Posterior vena cava (tissue), 2 donors: ENCODE measurements at regions not wholly inside any gene's neighbourhood (a gene's known extent, or its start where the extent isn't known, plus 50 kb on each side); places are given as distances from the start of the nearest gene placed in this dataset.
"Not testable (repeated sequence)": the region's sequence is repeated elsewhere in the genome, so short reads cannot be mapped to it uniquely, and the experiment has no call there.

ENCODE experiments used
- DNase-seq: peaks from one replicate; pipeline ENCODE4 v3.0.0-alpha.2; 2020; ENCODE audit warnings: low spot score
- intact Hi-C, 2 donors: fragments of 100-400 bp; cut with DNase I; formaldehyde crosslinking; loops; one replicate each; pipeline versions ENCODE4 v1.14.1 to v1.14.2; 2022 to 2023
- donor health status: DM: yes; HTN: yes; CAD: no.
- donor health status: DM: yes; HTN: yes; CAD: no.

DNA sequence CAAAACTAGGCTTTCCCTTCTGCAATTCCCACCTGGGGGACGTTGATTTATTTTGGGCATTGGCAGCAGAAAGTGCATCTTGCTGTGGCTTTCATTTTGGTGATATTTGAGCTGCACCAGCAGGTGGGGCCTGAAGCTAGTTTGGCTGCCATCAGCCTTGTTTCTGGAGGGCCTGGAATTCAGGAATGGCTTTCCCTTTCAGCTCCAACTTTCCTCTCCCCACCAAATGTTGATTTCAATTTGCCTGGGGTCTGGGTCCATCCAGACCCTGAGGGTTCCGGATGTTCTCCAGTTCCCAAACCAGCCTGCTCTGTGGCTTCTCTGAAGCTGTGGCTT is 640.4 kb downstream of the TYW1 start:
- intact Hi-C loops: loop anchor here (2.0 kb wide), 2 partner anchors 40 to 50 kb away; no protein-coding TSS in a partner anchor
- DNase-seq: no peak

DNA sequence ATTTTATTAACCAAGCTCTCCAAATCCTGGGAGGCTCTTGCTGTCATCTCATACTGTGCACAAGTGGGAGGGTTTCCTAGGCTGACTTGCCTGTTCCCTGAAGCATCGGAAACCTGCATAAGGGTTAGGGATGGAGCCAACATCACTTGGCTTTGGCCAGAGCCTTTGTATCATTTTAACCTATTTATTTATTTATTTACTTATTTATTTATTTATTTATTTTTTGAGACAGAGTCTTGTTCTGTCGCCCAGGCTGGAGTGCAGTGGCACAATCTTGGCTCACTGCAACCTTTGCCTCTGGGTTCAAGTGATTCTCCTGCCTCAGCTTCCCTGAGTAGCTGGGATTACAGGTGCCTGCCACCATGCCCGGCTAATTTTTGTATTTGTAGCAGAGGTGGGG is 645.9 kb downstream of the TYW1 start:
- DNase-seq, intact Hi-C loops: not testable (repeated sequence)

DNA sequence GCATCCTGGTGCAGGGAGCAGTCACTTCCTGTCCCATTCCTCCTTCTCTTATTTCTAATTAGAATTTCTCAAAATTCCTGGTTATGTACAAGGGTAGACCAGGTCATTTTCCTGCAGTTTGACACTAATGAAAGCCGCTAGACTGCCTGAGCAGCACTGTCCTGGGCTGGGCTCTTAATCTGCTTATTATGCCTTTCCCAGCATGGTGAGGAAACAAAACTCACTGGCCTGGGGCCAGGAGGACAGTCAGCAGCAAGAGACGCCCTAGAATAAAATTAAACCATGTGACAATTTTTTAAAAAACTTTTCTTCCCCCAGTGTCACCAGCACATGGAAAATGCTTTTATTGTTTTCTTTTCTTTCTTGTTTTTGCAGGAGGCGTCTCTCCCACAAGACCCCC is 647.5 kb downstream of the TYW1 start:
- intact Hi-C loops: no loop called here
- DNase-seq: no peak

DNA sequence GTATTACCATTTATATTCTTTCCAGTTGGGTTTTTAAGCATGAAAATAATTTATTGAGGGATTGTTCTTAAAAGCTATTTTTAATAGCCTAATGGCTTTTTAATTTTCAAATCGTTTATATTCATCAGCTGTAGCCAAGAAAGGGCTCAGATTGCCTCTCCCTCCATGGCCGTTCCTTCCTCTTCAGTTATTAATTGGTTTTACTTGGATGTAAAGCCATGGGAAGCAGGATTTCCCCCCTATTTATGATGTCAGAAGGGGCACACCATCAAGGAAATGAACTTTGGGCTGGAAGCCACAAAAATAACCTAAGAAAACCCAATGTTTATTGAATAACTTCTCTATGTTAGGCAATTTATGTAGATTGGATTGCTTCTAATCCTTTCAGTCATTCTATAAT is 656.3 kb downstream of the TYW1 start:
- DNase-seq: no peak

DNA sequence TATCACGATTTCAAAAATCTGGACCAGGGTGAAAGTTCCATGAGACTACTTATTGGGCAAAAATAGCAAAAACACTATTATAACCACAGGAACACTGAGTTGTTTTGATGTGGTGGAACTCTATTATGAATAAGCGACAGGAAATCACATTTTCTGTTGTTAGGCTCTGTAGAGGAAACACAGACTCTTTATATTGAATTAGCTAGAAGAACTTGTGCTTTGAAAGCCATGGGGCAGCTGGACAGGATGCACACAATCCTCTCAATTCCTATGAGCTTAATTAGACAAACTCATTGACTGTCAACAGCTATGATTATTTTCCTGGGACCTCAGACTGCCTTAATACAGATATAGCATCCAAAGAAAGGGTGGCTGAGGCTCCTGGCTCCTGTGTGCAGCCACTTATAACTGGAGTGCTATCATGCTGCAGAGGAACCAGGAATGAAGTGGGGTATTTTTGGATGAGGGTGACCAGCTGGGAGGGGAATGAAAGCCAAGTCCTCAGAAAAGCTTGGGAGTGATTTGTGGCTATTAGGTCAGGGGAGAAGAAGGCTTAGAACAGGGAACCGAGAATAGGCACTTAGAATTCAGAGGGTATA is 657.3 kb downstream of the TYW1 start:
- DNase-seq: no peak

More for the DNA sequence above, 656.3 kb downstream of the TYW1 start:
- intact Hi-C loops: no loop called here

DNA sequence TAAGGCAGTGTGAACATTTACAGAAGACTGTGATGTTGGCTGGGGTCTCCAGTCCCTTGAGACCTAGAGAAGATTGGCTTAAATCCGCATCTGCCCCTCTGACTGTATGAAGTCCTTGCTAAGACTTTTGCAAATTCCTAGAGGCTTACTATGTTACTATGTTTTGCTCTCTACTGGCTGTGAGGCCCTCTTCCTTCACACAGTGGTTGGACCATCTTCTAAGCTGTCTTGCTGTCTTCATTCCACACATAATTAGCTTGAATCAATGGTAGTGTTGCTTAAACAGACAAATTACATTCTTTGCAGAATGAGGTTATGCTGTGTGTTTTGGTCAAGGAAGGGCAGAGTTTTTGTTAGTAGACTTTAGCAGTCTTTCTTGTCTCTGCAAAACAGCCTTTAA is 658.0 kb downstream of the TYW1 start:
- intact Hi-C loops: no loop called here
- DNase-seq: no peak

More for the DNA sequence above, 657.3 kb downstream of the TYW1 start:
- intact Hi-C loops: no loop called here

DNA sequence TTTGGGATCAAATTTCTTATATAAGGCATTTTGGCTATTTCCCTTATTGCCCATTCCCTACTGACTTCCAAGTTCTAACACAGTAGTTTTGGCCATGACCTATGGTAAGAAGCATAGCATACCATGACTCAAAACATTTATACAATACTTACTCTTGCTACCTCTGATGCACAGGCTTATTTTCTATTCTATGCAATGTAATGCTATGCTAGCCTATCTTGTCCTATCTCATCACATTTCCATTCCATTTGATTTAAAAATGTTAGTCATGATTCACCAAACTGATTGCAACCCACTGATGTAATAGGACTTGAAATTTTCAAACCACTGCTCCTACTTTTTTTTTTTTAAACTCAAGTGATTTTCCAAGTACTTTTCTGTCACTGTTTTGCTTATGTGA is 658.5 kb downstream of the TYW1 start:
- intact Hi-C loops: no loop called here
- DNase-seq: no peak

DNA sequence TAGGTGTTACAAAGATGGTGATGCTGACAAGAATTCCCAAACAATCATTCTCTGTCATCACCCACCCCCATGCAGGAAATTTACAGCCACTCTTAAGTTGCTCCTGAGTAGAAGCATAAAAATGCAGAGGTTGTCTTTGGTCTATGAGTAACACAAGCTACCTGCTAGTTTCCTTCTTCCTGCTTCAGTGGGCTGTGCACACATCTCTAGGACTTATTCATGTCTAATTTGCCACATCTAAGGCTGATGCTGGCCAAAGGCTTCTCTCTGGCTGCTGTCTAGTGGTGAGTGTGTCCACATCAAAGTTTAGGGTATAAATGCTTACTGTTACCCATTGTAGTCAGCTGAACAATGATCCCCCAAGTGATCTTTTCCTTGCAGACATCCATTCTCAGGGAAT is 662.5 kb downstream of the TYW1 start:
- intact Hi-C loops: no loop called here

DNA sequence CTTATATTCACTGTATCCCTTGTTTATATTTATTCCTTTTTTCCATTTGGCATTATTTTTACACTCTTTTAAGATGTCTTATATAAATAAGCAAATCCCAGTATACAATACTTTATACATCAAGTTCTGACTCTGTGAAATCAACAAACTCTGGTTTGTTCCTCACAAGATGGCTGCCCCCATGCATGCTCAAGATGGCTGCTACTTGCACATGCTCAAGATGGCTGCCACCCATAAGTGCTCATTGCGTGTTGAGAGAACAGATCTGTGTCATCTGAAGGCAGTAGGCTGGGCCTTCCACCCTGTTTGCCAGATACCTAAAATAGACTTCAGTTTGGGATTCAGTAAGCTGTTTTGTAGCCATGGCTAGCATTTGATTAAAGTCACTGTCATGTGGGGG is 666.2 kb downstream of the TYW1 start:
- intact Hi-C loops: no loop called here
- no peak for DNase-seq

More for the DNA sequence above, 662.5 kb downstream of the TYW1 start:
- DNase-seq: no peak

DNA sequence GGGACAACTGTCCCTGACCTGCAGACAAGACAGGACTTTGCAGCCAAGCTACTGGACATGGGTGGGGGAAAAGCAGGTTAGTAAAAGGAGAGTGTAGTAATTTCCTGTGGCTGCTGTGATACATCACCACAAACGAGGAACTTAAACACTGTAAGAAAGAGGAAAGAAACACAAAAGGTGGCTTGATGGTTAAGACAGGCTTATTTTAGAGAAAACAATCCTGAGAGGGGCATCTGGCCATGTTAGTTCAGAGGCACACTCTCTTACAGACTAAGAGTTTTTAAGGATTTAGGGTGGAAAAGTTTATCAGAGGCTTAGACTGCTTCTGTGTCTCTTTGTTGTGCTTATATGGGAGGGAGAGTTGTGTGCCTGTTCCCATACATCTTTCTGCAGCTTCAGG is 667.0 kb downstream of the TYW1 start:
- no peak for DNase-seq
- intact Hi-C loops: no loop called here

DNA sequence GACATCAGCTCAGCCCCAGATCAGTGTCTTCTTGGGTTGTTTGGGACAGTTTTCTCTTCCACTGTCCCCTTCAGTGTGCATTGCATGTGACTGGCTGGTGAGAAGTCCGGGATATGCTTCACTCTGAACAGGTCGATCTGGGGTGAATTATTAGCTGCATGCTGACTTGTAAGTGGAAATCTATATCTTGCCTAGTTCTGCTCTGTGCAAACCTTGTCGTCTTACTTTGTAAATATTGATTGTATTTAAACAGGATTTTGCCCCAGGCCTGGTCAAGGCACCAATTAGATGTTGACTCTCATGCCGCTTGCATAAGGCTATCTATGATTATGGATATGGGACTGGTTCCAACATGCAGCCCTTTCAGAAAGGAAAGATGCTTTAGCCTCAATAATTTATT is 669.7 kb downstream of the TYW1 start:
- DNase-seq, intact Hi-C loops: not testable (repeated sequence)

DNA sequence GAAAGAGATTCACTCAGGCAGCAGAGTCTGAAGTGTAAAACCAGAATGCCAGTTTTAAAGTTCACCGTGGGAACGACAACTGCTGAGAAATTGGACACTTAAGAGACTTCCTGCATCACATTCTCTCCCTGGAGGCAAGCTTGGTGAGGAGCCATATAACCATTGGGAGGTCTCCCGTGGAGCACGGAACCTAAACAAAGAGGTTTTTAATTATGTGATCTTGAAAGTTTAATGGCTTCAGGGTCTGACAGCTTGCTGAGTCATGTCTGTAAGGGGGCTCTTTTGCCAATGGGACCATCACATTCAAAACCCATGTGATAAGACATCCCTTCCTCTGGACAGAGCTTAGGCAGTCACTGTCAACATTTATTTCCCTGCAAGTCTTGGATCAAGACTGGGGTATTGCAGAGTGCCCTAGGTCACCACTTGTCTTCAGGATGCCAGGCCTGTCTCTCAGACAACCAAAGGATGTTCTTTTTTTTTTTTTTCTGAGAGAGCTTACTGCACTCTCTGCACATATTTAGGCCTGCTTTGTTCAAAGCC is 674.4 kb downstream of the TYW1 start:
- no peak for DNase-seq
- intact Hi-C loops: no loop called here

DNA sequence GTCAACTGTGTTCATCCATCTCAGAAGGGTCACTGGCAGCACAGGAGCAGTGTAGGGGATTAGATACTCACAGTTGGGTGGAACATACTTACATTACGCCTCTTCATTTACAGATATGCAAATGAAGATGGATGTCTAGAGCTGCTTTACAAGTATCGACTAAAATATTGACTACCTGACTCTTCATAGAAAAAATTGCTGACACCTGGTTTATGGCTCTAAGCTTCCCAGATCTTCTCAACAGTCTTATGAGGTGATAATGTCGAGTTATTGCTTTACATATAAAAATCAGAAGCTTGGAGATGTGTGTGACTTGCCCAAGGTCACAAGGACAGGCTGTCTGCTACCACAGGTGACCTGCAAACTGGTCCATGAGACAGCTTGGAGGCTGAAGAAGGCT is 677.2 kb downstream of the TYW1 start:
- DNase-seq: no peak
- intact Hi-C loops: no loop called here

DNA sequence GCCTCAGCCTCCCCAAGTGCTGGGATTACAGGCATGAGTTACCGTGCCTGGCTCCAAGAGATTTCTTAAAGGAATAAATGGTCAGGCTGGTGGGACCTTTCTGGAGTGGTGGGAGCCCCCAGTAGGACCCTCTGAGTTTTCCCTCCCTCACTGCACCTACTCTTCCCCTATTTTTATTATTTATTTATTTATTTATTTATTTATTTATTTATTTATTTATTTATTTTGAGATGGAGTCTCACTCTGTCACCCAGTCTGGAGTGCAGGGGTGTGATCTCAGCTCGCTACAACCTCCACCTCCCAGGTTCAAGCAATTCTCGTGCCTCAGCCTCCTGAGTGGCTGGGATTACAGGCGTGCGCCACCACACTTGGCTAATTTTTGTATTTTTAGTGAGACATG is 678.2 kb downstream of the TYW1 start:
- intact Hi-C loops, DNase-seq: not testable (repeated sequence)

DNA sequence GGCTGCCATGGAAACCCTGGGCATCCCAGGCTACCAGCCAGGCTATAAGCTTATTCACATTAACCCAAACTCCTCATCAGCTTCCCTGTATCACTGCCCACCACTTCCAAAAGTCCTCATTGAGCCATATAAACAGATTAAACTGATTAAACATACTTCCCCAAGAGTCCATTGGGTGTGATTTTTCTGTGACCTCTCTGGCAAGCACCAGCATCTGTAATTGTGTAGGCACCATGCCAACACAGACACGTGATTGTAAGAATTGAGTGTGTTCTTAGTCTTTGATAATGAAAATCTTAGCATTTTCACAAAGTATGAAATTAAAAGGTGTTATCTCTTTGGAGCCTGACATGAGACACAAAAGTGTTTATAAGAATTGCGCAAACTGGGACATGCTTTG is 679.3 kb downstream of the TYW1 start:
- intact Hi-C loops: no loop called here
- DNase-seq: no peak

DNA sequence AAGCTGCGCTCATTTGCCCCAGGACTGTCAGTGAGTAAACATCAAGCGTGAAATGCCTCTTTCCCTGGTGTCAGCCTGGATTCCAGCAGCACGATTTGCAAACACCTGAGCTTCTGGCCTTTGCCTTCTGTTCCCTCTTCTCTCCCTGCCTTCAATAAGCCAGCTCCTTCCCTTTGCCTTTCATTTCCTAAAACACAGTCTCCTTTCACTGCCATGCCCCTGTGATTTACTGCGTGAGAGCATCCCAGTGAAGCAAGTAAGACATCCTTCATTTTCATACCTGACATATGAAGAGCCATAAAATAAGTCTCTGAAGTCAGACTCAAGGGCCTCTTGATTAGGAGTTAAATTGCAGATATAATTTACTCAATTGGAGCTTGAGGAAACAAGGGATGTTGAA is 681.8 kb downstream of the TYW1 start:
- intact Hi-C loops: no loop called here

DNA sequence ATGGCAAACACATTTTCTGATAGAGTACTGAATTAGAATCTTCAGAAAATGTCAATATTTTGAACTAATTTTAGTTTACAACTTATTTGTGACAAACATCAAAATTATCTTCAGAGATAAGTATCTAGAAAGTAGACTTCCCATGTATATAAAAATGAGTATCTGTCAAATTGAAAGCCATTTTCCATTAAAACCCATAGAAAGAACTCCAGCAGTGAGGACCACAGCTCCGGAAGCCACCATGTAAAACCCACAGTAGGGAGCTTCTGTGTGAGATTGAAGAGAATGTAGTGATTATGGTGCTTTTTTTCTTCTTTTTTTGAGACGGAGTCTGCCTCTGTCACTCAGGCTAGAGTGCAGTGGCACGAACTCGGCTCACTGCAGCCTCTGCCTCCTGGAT is 687.0 kb downstream of the TYW1 start:
- intact Hi-C loops: no loop called here
- no peak for DNase-seq

More for the DNA sequence above, 681.8 kb downstream of the TYW1 start:
- no peak for DNase-seq

DNA sequence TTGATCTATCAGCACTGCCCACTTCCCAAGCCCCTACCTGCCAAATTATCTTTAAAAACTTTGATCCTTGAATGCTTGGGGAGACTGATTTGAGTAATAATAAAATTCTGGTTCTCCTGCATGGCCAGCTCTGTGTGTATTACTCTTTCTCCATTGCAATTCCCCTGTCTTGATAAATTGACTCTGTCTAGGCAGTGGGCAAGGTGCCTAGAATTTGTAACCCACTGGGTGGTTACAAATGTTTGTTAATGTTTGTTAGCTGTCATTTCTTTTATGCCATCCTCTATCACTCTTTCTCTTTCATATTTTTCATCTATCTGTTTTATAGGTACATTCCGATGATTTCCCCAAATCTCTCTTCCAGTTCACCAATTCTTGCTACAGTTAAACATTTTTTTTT is 694.1 kb downstream of the TYW1 start:
- intact Hi-C loops: no loop called here

DNA sequence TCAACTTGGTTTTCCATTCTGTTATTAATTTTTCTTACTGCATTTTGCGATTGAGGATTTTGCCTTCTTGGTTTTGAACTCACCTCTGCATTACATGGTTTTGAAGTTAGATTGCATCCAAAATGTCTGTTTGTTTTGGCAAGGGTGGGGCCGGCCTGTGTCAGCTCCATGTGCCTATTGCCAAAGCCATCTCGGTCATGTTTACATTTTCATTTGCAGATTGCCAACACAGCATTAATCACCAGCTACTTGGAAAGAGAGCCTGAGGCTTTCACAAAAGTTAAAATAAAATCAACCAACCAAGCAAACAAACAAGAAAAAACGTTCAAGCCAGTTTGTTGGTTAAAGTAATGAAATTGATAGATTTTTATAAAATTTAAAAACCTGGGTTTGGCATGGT is 695.8 kb downstream of the TYW1 start:
- intact Hi-C loops: no loop called here
- DNase-seq: no peak

More for the DNA sequence above, 694.1 kb downstream of the TYW1 start:
- DNase-seq: no peak

DNA sequence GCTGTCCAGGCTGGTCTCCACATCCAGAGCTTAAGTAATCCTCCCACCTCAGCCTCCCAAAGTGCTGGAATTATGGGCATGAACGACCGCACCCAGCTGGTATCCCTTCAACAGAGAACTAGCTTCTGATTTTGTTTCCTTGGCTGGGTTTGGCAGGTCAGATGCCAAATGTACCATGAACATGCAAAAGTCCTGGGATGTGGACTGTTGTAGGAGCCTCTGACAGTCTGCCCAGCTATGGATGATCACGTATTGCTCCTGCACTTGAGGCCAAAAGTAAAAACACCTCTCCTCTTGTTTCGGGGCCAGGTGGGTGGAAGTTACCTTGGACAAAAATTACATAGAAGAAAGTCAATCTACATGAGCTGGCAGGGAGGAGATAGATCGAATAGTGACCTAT is 699.5 kb downstream of the TYW1 start:
- no peak for DNase-seq
- intact Hi-C loops: no loop called here

DNA sequence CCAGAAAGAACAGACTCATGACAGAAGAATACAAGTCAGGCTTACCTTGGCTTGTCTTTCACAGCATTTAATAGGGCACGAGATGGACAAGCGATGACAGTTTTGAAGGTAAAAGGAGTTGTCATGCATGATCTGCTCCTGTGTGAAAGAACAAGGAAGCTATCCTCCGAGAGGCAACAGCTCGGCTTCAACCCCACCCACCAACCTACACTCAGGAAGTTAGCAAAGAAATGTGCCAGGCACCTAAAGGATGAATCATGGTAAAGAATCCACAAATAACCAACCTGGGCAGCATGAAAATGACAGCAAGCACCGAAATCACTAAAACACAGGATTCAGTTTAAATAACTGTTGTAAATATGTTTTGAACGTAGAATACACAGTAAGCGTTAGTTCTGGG is 700.2 kb downstream of the TYW1 start:
- intact Hi-C loops: no loop called here
- no peak for DNase-seq

DNA sequence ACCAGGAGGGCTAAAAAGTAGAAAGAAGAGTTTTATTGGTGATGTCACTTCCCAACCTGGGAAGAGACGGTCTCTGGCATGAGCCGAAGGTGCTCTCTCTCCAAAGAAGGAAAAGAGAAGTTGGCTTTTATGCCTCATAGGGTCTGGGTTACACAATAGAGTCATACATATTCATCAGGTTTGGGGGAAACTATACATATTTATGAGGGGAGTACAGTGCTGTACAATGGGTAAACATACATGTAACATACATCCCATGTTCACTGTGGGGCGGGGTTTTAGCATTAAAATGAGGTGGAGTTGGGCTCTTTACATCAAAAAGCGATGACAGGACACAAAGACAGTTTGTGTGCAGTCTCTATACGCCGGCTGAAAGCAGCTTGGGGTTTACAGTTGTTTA is 701.7 kb downstream of the TYW1 start:
- intact Hi-C loops: no loop called here
- no peak for DNase-seq
